ENCODE measurements at regions not wholly inside any gene's neighbourhood (a gene's known extent, or its start where the extent isn't known, plus 50 kb on each side); places are given as distances from the start of the nearest gene placed in this dataset.
A peak's percentile ranks its signal among the peaks of the same experiment; 100 is the strongest.

DNA sequence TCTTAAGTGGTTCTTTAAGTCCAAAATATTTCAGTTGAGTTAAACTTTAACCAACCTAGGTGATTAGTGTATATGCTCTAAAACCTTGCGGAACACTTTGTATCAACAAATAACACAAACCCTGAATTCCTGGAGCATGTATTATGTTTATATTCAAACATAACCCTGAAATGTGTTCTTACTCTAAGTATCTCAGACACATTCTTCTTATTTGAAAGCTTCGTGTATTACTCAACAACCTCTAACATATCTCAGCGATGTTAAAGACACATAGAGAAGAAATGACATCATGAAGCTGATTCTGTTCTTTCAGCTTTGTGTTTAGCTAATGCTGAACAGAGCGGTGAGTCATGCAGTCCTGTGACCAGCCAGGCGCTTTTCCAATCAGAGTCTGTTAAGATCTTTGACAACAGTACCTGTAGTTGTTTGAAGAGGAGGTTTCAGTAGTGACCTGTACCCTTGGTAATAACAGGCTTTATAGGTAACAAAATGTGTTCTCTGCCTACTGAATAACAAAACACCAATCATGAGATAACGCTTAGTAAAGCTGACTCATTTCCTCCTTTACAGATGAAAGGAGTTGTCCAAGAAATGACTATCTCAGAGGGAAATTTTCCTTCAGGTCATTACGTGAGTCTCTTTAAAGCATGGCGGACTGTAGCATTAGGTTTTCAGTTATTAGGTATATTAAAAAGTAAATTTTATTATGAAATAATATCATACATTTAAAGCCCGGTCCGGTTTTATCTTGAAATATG, 67.3 kb upstream of the KLF6 start (continued):
- TF ChIP-seq MAFK (IDR thresholded peaks at IDR 0.05; ENCODE audit: low read length) (peak; percentile 54; the same call in 1 of the 2 replicates), HDAC3 (IDR thresholded peaks at IDR 0.05; ENCODE audit: borderline replicate concordance, partially characterized antibody) (peak; percentile 28), TBP (optimal IDR thresholded peaks at IDR 0.05; ENCODE audit: low read depth, low read length) (no peak), STAT5A (IDR thresholded peaks at IDR 0.05; ENCODE audit: borderline replicate concordance, low read length) (no peak), ARNT (IDR thresholded peaks at IDR 0.05) (peak in 1 of 2 experiments; percentile 74; a peak in 2 of 4 replicates), ZNF445 (CRISPR knock-in tag; IDR thresholded peaks at IDR 0.05; ENCODE audit: low read depth) (no peak), DPF2 (IDR thresholded peaks at IDR 0.05) (peak; percentile 97), RFX5 (IDR thresholded peaks at IDR 0.05; ENCODE audit: low read depth, low read length) (no peak), LARP7 (IDR thresholded peaks at IDR 0.05) (no peak), LCOR (CRISPR knock-in tag; IDR thresholded peaks at IDR 0.05) (no peak), ETV6 (IDR thresholded peaks at IDR 0.05; ENCODE audit: borderline replicate concordance in 1 of 2, low read depth in 2 of 2, low read length in 1 of 2) (no peak), ETV6 (CRISPR knock-in tag; IDR thresholded peaks at IDR 0.05; ENCODE audit: borderline replicate concordance) (no peak), NR2C2 (CRISPR knock-in tag; IDR thresholded peaks at IDR 0.05) (no peak), NR2C2 (tag; IDR thresholded peaks at IDR 0.05) (peak; percentile 75), RBM22 (IDR thresholded peaks at IDR 0.05; ENCODE audit: low read depth, low read length, poor library complexity, severe bottlenecking) (no peak), JUNB (CRISPR knock-in tag; conservative IDR thresholded peaks at IDR 0.05) (peak; percentile 95), PRPF4 (IDR thresholded peaks at IDR 0.05; ENCODE audit: insufficient read depth, low read depth, low read length, poor library complexity, severe bottlenecking) (no peak), SMAD1 (IDR thresholded peaks at IDR 0.05; ENCODE audit: low read depth, low read length, partially characterized antibody) (no peak), HMG20B (CRISPR knock-in tag; IDR thresholded peaks at IDR 0.05) (no peak), ZNF696 (CRISPR knock-in tag; conservative IDR thresholded peaks at IDR 0.05) (no peak)
- TF ChIP-seq, protein P1, sequence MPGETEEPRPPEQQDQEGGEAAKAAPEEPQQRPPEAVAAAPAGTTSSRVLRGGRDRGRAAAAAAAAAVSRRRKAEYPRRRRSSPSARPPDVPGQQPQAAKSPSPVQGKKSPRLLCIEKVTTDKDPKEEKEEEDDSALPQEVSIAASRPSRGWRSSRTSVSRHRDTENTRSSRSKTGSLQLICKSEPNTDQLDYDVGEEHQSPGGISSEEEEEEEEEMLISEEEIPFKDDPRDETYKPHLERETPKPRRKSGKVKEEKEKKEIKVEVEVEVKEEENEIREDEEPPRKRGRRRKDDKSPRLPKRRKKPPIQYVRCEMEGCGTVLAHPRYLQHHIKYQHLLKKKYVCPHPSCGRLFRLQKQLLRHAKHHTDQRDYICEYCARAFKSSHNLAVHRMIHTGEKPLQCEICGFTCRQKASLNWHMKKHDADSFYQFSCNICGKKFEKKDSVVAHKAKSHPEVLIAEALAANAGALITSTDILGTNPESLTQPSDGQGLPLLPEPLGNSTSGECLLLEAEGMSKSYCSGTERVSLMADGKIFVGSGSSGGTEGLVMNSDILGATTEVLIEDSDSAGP (CRISPR knock-in tag; IDR thresholded peaks at IDR 0.05): no peak
- TF ChIP-seq, protein P2, sequence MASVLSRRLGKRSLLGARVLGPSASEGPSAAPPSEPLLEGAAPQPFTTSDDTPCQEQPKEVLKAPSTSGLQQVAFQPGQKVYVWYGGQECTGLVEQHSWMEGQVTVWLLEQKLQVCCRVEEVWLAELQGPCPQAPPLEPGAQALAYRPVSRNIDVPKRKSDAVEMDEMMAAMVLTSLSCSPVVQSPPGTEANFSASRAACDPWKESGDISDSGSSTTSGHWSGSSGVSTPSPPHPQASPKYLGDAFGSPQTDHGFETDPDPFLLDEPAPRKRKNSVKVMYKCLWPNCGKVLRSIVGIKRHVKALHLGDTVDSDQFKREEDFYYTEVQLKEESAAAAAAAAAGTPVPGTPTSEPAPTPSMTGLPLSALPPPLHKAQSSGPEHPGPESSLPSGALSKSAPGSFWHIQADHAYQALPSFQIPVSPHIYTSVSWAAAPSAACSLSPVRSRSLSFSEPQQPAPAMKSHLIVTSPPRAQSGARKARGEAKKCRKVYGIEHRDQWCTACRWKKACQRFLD (CRISPR knock-in tag; IDR thresholded peaks at IDR 0.05): no peak
- TF ChIP-seq, protein P3, sequence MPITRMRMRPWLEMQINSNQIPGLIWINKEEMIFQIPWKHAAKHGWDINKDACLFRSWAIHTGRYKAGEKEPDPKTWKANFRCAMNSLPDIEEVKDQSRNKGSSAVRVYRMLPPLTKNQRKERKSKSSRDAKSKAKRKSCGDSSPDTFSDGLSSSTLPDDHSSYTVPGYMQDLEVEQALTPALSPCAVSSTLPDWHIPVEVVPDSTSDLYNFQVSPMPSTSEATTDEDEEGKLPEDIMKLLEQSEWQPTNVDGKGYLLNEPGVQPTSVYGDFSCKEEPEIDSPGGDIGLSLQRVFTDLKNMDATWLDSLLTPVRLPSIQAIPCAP (CRISPR knock-in tag; IDR thresholded peaks at IDR 0.05; ENCODE audit: borderline replicate concordance): no peak

Measured in K562 (cell line).